ENCODE measurements at regions not wholly inside any gene's neighbourhood (a gene's known extent, or its start where the extent isn't known, plus 50 kb on each side); places are given as distances from the start of the nearest gene placed in this dataset.

DNA sequence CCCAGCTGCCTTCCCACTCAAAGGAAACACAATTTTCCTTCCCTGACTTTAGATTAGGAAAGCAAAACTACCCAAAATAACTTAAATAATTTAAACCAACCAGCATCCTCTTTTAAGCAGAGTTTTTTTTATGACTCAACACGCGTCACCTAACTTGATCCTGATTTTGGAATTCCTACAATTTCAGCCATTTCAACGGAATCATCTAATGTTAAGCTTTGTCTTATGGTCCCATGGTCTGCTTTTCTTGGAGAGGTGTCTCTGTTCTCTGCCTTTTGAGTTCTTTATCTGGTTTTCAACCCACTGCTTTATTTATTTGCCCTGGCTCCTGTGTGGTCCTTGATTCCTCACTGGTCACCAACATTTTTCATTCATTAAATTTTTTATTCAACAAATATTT, 219.2 kb upstream of the ARHGEF26 start:
- Histone ChIP-seq H3K4me3 (no peak overlapping the region), H3K27ac (ENCODE audit: control insufficient read depth, insufficient read depth) (no peak overlapping the region), H3K4me1 (ENCODE audit: control insufficient read depth, insufficient read depth, low read length) (no peaks in the 10 kb centered on the region), H3K9ac (ENCODE audit: control insufficient read depth, insufficient read depth, low read length) (no peak overlapping the region), H3K36me3 (ENCODE audit: control insufficient read depth in 2 of 2, insufficient read depth in 2 of 2, low read length in 1 of 2) (no peaks in the 10 kb centered on the region), H4K20me1 (ENCODE audit: control insufficient read depth, insufficient read depth) (no peaks in the 10 kb centered on the region), H3K79me2 (ENCODE audit: control insufficient read depth, insufficient read depth, low read length) (no peaks in the 10 kb centered on the region), H2AFZ (ENCODE audit: control insufficient read depth, low read depth, low read length) (no peak overlapping the region), H3K27me3 (replicated peaks in 1 of 2; ENCODE audit: control insufficient read depth in 2 of 2, insufficient read depth in 2 of 2, low read length in 1 of 2) (no peaks in the 10 kb centered on the region), H3K4me2 (ENCODE audit: control insufficient read depth, insufficient read depth) (no peak overlapping the region), H3K9me3 (replicated peaks; ENCODE audit: control insufficient read depth, insufficient read depth, low read length) (no peaks in the 10 kb centered on the region)
- POLR2A ChIA-PET, result no interaction called here
- ATAC-seq (no peak), DNase-seq (ENCODE audit: low read depth, low spot score) (no peak), FAIRE-seq (no peak)
- WGBS (ENCODE audit: insufficient coverage, insufficient replicate concordance, low lambda C conversion rate, missing lambda C conversion rate), result 58% methylated on average over 3 of the region's 3 CpGs
- intact Hi-C loops (cut with micrococcal nuclease; ENCODE audit: unreplicated experiment) (no loop called here), in situ Hi-C loops (cut with MboI) (no loop called here)
- SMC1A ChIA-PET (ENCODE audit: uncharacterized antibody, unreplicated experiment), result interaction anchor here (1.2 to 2.2 kb wide), 2 partner anchors 10 to 54 kb away, joined by 4 to 8 read pairs; no protein-coding TSS in a partner anchor
- no TSS peak for BruUV-seq (replicated peaks)
- CTCF ChIA-PET, result no interaction called here
- RAD21 ChIA-PET (ENCODE audit: unreplicated experiment), result no interaction called here
- TF ChIP-seq SRF (IDR thresholded peaks at IDR 0.05; ENCODE audit: low read depth in 2 of 2, low read length in 2 of 2) (no peak), IKZF1 (conservative IDR thresholded peaks at IDR 0.05) (no peak), MEF2B (IDR thresholded peaks at IDR 0.05; ENCODE audit: partially characterized antibody, poor library complexity, severe bottlenecking) (no peak), RBBP5 (conservative IDR thresholded peaks at IDR 0.05) (no peak), RCOR1 (conservative IDR thresholded peaks at IDR 0.05; ENCODE audit: low read depth, low read length) (no peak), POU2F2 (IDR thresholded peaks at IDR 0.05; ENCODE audit: borderline replicate concordance, low read depth, low read length) (no peak), ZNF24 (IDR thresholded peaks at IDR 0.05) (no peak), TCF7 (IDR thresholded peaks at IDR 0.05; ENCODE audit: borderline replicate concordance) (no peak), RB1 (IDR thresholded peaks at IDR 0.05; ENCODE audit: borderline replicate concordance) (no peak), KDM1A (IDR thresholded peaks at IDR 0.05; ENCODE audit: borderline replicate concordance) (no peak), TARDBP (IDR thresholded peaks at IDR 0.05; ENCODE audit: borderline replicate concordance) (no peak)
- TF ChIP-seq, protein P1, sequence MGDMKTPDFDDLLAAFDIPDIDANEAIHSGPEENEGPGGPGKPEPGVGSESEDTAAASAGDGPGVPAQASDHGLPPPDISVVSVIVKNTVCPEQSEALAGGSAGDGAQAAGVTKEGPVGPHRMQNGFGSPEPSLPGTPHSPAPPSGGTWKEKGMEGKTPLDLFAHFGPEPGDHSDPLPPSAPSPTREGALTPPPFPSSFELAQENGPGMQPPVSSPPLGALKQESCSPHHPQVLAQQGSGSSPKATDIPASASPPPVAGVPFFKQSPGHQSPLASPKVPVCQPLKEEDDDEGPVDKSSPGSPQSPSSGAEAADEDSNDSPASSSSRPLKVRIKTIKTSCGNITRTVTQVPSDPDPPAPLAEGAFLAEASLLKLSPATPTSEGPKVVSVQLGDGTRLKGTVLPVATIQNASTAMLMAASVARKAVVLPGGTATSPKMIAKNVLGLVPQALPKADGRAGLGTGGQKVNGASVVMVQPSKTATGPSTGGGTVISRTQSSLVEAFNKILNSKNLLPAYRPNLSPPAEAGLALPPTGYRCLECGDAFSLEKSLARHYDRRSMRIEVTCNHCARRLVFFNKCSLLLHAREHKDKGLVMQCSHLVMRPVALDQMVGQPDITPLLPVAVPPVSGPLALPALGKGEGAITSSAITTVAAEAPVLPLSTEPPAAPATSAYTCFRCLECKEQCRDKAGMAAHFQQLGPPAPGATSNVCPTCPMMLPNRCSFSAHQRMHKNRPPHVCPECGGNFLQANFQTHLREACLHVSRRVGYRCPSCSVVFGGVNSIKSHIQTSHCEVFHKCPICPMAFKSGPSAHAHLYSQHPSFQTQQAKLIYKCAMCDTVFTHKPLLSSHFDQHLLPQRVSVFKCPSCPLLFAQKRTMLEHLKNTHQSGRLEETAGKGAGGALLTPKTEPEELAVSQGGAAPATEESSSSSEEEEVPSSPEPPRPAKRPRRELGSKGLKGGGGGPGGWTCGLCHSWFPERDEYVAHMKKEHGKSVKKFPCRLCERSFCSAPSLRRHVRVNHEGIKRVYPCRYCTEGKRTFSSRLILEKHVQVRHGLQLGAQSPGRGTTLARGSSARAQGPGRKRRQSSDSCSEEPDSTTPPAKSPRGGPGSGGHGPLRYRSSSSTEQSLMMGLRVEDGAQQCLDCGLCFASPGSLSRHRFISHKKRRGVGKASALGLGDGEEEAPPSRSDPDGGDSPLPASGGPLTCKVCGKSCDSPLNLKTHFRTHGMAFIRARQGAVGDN (IDR thresholded peaks at IDR 0.05), result no peak

All from GM12878 (cell line).